NOMO-1 treated with DMSO at 0.1 percent for 48 hours (cell line): ENCODE measurements at regions not wholly inside any gene's neighbourhood (a gene's known extent, or its start where the extent isn't known, plus 50 kb on each side); places are given as distances from the start of the nearest gene placed in this dataset.
"Not testable (repeated sequence)": the region's sequence is repeated elsewhere in the genome, so short reads cannot be mapped to it uniquely, and the experiment has no call there.

Experiments
- DNase-seq: peaks from one replicate; lab custom pipeline; 2025; ENCODE audit not compliant: unreplicated experiment; lab: John Stamatoyannopoulos, UW

DNA sequence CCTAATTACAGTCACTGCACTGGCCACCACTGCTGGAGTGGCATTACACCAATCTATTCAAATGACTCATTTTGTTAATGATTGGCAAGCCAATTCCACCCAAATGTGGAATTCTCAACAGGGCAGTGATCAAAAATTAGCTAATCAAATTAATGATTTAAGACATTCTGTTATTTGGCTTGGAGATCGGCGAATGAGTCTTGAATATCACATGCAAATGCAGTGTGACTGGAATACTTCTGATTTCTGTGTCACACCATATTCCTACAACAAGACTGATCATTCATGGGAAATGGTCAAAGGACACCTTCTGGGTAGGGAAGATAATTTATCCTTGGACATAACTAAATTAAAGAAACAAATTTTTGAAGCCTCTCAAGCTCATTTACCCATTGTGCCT lies 165.1 kb downstream of the IER5 start:
- not testable (repeated sequence) for DNase-seq

DNA sequence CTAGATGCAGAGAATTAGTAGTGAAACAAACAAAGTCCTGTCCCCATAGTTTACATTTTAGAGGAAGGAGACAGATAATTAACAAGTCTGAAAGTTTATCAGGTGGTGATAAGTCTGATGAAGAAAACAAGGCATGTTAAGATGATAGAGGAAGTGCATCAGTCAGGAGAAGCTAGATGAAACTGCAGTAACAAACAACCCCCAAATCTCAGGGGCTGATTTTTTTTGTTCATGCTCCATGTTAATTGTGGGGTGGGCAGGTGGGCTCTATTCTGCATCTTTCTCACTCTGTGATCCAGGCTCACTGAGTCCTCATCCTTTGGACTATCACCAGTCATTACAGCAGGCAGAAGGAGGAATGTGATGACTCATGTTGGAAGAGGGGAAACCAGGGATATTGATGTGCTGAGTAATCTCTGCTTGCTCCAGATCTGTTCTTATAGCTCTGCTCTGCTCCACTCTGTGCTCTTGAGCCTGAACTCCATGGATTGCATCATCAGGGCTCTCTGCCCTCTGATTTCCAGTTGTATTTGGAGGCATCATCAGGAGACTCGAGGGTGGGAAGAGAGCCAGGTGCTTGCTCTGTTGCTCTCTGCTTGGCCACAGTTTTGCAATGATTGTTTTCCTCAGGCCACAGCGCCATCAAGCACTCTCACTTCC lies 166.9 kb downstream of the IER5 start:
- DNase-seq = no peak

DNA sequence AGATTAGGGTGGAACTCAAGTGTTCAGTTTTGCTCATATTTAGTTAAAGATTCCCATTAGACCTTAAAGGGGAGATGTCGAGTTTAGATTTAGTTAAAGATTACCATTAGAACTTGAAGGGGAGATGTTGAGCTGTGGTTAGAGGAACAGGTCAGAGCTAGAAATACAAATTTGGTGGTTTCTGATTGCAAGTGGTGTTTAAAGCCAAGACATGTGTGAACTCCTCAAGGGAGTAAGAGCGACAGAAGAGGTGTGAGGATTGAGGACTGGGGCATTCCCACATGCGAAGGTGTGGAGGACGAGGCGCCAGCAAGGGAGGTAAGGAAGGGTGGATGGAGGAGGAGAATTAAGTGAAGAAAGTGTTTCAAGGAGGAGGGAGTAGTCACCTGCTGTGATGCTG lies 168.6 kb downstream of the IER5 start:
- DNase-seq = no peak

DNA sequence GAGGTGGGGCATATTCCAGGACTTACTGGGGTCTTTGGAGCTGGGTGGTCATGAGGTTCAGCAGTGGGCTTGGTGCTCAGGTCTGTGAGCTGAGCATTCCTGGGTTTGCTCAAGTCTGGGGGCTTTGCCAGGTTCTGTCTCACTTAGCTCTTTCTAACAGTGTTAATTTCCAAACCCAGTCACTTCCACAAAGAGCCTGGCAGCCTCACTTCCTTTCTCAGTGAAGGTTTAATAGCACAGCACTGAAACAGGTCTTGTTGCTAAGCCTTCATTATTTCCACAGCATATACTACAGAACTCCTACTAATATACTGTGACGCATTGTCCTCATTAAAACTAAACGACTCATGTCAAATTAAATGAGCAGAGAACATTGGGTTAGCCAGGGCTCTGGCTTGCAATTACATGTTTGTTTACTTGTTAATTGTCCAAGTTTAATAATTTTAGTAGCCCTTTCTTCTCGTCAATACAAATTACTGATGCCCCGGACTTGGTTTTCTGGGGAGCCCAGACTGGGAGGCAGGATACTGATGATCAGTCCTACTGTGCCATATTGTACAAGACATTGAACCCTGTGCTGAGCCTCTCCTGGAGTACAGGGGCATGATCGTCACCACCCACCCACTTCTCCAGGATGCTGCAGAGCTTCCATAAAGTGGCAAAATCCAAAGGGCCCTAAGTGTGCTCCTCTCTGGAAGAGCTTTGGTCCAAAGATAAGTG lies 170.7 kb downstream of the IER5 start:
- DNase-seq = no peak

DNA sequence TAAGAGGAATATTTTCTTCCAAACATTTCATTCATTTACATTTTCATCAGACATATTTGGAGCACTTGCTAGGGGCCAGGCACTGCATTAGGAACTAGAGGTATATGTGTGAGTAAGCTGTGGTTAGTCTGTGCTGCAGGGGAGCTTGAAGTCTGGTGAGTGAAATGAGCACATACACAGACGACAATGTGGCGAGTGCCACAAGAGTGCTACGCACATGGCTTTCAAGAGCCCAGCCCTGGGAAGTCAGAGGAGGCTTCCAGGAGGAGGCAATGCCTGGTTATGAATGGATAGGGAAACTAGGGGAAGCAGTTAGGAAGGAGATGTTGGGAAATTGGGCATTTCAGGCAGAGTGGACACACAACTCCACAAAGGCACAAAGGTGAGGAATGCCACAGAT lies 171.8 kb downstream of the IER5 start:
- no peak for DNase-seq

DNA sequence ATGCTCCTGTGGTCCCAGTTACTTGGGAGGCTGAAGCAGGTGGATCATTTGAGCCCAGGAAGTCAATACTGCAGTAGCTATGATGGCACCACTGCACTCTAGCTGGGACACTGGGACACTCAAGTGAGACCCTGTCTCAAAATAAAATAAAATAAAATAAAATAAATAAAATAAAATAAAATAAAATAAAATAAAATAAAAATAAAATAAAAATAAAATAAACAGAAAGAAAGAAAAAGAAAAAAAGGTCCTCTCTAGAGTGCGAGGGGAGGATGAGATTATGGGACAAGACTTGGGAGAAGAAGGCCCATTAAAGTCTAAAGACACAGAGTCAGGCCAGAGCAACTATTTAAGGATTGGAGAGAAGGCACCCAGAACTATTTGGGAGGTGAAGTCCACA lies 172.5 kb downstream of the IER5 start:
- no peak for DNase-seq

DNA sequence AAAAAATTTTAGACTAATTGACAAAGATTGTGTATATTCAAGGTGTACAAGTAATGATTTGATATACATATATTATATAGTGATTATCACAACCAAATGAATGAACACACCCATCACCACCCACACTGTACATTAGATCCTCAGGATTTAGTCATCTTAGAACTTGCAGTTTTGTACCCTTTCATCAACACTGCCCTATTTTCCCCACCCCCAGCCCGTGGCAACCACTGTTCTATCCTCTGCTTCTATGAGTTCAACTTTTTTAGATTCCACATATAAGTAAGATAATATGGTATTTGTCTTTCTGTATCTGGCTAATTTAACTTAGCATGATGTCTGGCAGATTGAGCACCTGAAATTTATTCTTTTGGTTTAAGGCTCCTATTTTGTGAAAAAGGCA lies 173.6 kb downstream of the IER5 start:
- DNase-seq = no peak

DNA sequence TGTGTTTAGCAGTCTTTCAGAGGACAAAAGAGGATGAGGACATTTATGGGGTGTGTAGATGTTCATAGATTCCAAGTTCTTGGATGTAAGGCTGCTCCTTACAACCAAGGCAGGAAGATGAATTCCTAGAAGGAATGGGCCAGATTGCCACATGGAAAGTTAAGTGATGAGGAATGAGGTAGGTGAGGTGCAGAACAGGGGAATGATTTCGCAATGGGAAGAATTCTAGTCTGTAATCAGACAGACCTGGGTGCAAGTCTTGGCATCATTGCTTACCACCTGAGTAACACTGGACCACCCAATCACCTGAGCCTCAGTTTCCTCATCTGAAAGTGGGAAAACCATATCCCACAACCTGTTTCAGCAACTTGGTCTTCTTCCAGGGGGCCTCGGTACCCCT lies 174.9 kb downstream of the IER5 start:
- no peak for DNase-seq

DNA sequence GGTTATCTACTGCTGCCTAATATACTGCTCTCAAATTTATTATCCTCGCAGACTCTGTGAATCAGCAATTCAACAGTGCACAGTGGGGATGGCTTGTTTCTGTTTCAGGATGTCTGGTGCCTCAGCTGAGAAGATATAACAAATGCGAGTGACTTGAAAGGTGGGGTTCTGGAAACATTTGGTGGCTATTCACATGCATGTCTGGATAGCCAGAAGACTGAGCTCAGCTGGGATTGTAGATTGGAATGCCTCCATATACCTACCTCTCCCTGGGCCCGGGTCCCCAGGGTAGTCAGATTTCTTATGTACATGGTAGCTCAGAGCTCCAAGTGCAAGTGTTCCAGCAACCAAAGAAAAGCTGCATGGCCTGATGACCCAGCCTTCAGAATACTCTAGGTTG lies 176.3 kb downstream of the IER5 start:
- no peak for DNase-seq

DNA sequence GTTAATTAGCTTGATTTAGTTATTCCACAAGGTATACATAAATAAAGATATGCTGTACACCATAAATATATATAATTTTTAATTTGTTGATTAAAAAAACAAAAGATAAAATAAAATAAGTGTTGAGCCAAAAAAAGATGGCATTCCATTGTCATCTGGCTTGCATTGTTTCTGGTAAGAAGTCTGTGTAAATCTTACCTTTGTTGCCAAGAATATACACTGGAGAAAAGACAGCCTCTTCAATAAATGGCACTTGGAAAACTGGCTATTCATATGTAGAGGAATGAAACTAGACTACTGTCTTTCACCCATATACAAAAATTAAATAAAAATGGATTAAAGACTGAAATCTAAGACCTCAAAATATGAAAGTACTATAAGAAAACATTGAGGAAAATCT lies 196.5 kb downstream of the IER5 start:
- DNase-seq = no peak

DNA sequence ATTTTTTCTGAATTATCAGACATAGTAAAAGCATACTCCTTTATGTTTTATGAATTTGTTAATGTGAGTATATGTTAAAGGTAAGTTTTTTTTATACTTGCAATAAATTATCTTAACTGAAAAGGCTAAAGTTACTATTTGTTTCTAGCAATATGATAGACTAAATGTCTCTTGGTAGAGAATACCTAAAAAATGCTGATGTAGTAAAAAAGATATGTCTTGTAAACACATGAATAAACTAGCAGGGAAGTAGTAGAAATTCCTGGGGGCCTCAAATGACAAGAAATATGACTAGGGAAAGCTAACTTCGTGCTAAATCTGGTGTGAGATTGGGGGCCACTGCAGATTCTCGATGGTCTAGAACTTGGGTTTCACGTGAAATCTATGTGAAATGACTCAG lies 188.1 kb upstream of the CACNA1E start:
- no peak for DNase-seq

DNA sequence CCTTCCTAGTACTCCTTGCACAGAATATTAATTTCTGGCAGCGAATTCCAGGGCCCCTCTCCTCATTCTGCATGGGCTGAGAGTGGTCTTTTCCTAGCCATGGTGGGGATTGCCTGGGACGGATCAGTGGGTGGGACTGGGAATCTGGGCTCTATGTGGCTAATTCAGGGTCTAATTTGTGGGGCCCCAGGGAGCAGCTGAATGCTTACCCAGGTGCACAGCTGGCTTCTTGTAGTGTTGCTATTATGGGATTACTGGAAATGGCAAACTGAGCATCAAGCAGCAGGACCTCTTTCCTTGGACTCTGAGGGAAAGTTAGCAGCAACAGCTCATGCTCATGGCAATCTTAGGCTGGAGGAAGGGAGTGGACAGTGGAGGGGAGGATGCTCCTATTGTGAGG lies 187.1 kb upstream of the CACNA1E start:
- no peak for DNase-seq

DNA sequence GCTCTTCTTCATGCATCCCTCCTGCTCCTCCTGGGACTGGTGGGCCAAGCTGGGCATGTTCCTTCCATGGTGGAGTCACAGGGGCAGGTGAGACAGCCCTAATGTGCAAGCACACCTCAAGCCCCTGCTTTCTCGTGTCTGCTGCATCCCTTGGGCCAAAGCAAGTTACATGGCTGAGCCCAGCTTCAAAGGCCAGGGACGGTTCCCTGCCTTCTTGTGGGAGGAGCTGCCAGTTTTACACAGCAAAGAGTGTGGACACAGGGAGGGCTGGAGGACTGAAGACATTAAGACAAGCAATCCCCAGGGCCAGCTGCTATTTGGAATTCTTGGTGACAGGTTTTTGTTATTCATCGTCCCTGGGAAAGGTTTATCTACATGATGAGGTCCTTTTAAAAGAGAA lies 175.2 kb upstream of the CACNA1E start:
- no peak for DNase-seq

DNA sequence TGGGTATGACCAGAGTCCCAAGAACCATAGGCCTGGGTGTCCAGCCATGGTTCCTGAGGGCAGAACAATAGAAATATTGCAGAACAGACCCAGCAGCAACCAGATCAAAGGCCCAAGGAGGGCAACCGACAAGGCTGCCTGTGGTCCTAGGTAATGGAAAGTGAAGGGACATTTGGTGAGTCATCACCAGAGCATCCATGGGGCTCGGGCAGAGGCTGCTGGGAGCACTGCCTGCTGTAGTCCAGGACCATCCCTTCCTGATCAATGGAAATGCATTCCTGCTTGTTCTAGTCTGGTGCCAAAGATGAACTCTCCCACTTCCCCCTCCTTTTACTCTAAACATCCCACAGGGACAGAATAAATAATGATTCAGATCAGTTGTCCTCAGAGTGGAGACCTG lies 172.8 kb upstream of the CACNA1E start:
- no peak for DNase-seq

DNA sequence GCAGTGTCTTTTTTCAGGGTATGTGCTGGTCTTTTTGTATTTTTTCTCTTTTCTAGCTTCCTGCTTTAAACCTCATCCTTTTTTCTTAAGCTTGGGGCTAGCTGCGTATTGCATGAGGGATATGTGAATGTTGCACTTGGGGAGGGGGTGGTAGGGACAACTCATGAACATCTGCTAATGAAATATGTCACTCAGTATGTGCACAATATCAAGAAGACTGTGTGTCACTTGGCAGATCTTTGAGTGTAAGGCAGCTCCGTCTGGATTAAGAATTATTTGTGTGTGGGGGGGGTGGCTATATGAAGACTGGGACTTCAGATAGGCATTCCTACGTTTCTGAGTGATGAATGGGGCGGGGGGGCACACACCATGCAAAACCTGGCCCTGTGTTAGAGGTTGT lies 170.4 kb upstream of the CACNA1E start:
- DNase-seq = no peak

DNA sequence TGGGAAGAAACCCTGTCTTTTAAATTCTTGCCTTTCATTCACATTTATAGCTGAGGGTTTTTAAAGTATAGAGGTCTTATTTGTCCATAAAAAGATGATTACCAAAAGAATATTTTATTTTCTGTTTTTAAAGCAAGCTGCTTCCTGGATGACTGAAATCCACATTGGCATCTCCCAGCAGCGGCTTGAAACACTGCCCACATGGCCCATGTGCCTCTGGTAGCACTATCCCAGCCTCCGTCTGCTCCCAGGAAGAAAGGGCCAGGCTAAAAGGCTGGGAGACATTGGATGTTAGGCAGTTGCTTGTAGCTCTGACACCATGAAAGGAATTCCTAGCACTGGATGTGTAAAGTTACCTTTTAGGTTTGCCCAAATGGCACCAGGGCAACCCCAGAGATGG lies 169.9 kb upstream of the CACNA1E start:
- DNase-seq = no peak

DNA sequence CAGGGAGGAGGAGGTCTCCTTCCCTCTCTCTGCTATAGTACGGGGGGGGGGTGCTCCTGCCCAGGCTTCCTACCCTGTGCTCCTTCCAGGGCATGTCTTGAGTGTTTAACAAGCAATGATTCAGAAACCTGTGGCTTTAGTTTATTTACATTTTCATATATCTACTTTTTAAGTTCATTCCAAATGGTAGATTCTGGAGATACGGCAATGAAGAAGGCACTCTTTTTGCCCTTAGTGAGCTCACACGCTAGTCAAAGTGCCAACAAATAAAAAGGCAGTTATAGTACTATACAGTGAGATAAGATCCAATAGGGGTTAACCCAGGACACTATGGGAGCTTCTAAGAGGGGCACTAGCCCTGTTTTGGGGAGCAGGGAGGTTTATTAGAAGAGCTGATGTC lies 169.3 kb upstream of the CACNA1E start:
- no peak for DNase-seq

DNA sequence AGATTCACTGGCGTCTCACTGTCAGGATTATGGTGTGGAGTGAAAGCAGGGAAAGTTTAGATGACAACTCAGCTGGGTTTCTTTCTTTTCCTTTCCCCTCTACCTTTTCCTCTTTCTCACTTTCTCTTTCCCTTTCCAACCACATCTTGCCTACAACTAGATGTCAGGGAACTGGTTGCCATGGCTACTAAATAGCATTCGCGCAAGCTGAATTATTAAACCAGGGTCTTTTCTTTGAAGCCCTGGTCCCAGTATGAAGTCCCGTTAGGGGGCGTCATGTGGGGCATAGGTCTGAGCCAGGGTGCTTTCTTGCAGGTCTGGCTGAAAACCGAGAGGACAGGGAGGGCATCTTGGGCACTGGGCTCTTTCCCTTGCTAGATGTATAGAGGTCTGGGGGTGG lies 168.4 kb upstream of the CACNA1E start:
- DNase-seq = no peak

DNA sequence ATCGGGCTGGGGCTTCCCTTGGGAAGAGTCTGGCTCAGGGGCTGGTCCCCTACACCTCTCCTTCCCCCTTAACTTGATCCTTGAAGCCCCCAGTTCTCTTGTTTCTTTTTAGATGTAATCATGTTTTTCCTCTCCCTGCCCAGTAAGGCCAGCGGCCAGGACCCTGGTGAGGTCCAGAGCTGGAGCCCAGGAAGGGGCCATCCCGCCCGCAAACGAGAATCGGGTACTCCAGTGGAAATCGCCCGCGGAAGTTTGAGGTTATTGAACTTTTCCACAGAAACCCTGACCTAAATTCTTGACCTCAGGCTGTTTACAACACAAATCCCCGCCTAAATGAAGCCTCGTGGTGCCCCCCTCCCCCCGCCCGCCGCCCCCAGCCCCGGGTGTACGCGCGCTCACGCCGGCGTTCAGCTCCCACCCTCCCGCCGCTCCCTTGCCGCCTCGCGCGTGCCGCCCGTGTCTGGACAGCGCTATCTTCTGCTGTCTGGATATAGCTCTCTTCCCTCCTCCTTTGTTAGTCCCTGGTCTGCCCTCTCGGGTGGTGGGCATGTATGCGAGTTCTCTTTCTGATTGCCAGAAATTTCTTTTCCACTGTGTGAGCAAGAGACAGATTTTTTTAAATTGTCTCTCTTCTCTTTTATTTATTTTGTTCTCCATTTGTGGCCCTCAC lies 165.9 kb upstream of the CACNA1E start:
- DNase-seq = peak; percentile 15

DNA sequence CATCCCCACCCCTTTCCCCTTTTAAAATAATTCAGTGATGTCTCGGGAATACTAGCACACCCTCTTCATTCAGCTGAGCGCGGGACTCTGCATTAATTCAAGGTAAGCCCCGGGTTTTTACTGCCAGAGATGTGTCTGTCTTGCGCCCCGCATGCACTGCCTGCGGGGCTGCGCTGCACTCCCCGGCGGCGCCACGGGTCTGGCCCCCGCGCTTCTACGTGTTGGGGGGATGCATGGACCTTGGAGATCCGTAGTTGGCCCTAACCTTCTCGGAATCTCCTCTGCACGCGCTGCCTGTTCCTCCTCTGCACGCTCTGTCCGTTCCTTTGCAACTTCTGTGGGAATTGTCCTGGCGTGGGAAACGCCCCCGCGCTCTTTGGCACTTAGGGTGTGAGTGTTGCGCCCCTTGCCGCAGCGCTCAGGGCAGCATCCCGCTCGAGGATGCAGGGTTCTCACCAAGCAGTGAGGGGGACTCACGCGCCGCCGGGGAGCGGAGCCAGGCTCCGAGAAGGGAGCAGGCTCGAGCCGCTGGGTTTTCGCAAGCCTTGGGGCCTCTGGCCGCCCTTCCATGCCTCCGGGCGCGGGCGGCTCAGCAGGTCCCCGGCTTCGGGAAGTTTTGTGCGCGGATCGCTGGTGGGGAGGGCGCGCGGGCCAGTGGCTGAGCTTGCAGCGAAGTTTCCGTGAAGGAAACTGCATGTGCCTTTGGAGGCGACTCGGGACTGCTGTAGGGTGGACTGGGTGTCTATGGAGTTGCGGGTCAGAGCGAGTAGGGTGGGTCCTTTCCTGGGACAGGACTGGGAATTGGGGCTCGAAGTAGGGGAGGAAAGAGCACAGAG lies 165.1 kb upstream of the CACNA1E start:
- no peak for DNase-seq

DNA sequence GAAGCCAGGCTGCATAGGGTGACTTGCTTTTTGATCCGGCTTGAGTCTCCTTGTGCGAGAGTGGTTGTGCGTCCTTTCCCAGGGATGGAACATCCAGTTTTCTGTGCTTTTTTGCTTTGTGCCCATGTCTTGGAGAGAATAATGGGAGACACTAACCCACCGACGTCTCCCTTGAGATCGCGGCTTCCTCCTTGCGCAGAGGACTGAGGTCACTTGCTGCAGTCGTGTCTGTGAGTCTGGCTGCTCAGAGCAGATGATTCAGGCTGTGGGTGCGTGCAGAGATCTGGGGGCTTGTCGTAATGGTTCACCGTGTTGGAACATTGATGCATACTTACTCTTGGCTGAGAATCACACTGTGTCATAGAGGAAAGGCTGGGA lies 164.5 kb upstream of the CACNA1E start:
- no peak for DNase-seq

DNA sequence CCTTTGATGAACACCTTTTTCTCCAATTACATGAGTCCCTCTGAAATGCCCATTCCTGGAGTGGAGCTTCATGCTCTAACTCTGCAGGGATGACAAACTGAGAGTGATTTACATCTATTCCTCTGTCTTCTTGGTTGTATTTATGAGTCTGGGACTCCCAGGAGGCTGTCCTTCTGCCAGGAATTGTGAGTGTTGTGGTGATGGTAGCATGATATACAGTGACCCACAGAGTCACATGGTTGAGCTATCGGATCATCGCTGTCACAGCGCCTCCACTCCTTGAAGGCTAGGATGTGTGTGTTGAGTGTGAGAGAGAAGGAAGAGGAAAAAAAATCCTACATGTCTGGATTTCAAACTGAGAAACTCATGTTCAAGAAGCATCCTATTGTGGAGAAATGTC lies 163.4 kb upstream of the CACNA1E start:
- no peak for DNase-seq
